Effector memory CD8-positive, alpha-beta T cell (primary cell): ENCODE measurements at regions not wholly inside any gene's neighbourhood (a gene's known extent, or its start where the extent isn't known, plus 50 kb on each side); places are given as distances from the start of the nearest gene placed in this dataset.
"Not testable (repeated sequence)": the region's sequence is repeated elsewhere in the genome, so short reads cannot be mapped to it uniquely, and the experiment has no call there.

Experiments
- ATAC-seq: fragments of 150-1000 bp; cut with Tn5 transposase; replicated peaks from 2 replicates; pipeline ENCODE4 v1.10.0; 2021; ENCODE audit warnings: mild to moderate bottlenecking, moderate library complexity
- DNase-seq, 3 experiments: peaks; one replicate each; pipeline ENCODE4 v3.0.0; 2021
- H3K27ac Mint-ChIP-seq, 2 donors: one replicate each; pipeline ENCODE4 v1.8.0; 2022; ENCODE audit warnings: mild to moderate bottlenecking in 2 of 2, mixed read lengths in 2 of 2, moderate library complexity in 2 of 2
- H3K27me3 Mint-ChIP-seq, 2 donors: one replicate each; pipeline ENCODE4 v1.8.0; 2022; ENCODE audit warnings: mixed read lengths in 2 of 2
- H3K36me3 Mint-ChIP-seq: one replicate; pipeline ENCODE4 v1.8.0; 2022; ENCODE audit warnings: mild to moderate bottlenecking, moderate library complexity, mixed read lengths; ENCODE audit not compliant: insufficient read depth
- H3K4me1 Mint-ChIP-seq, 2 donors: one replicate each; pipeline ENCODE4 v1.8.0; 2022; ENCODE audit warnings: low read depth in 2 of 2, mixed read lengths in 2 of 2
- H3K4me3 Mint-ChIP-seq, 2 donors: one replicate each; pipeline ENCODE4 v1.8.0; 2022; ENCODE audit warnings: mild to moderate bottlenecking in 2 of 2, mixed read lengths in 2 of 2, moderate library complexity in 2 of 2
- H3K9me3 Mint-ChIP-seq, 2 donors: one replicate each; pipeline ENCODE4 v1.8.0; 2022; ENCODE audit warnings: mixed read lengths in 2 of 2

GRCh38 chr19:28318469-28319179, 894.3 kb downstream of the UQCRFS1 start:
- no peak for ATAC-seq
- H3K27ac Mint-ChIP-seq = no peak overlapping the region
- H3K4me1 Mint-ChIP-seq = no peaks in the 10 kb centered on the region
- peaks cover 0 to 6% of the 10 kb centered on the region in 2 donors for H3K9me3 Mint-ChIP-seq
- peaks cover 3% of the 10 kb centered on the region for H3K36me3 Mint-ChIP-seq
- DNase-seq = no peak
- H3K4me3 Mint-ChIP-seq = no peak overlapping the region
- peaks cover 5 to 7% of the 10 kb centered on the region in 2 donors for H3K27me3 Mint-ChIP-seq

- ATAC-seq (no peak), DNase-seq (no peak)
- no peak overlapping the region for H3K4me3 Mint-ChIP-seq
- no peak overlapping the region for H3K27ac Mint-ChIP-seq
- H3K27me3 Mint-ChIP-seq = peaks cover 5 to 7% of the 10 kb centered on the region in 2 donors
- H3K9me3 Mint-ChIP-seq = peaks cover 0 to 6% of the 10 kb centered on the region in 2 donors
- H3K36me3 Mint-ChIP-seq = peaks cover 3% of the 10 kb centered on the region
- H3K4me1 Mint-ChIP-seq = no peaks in the 10 kb centered on the region
Measured at GRCh38 chr19:28316464-28316863, 896.5 kb downstream of the UQCRFS1 start.

GRCh38 chr19:28314756-28315155, 898.2 kb downstream of the UQCRFS1 start:
- H3K4me3 Mint-ChIP-seq = no peak overlapping the region
- no peaks in the 10 kb centered on the region for H3K4me1 Mint-ChIP-seq
- H3K9me3 Mint-ChIP-seq = peaks cover 0 to 6% of the 10 kb centered on the region in 2 donors
- ATAC-seq = no peak
- DNase-seq = no peak
- H3K27ac Mint-ChIP-seq = no peak overlapping the region
- peaks cover 3% of the 10 kb centered on the region for H3K36me3 Mint-ChIP-seq
- H3K27me3 Mint-ChIP-seq = peaks cover 5 to 7% of the 10 kb centered on the region in 2 donors

GRCh38 chr19:28314287-28314686, 898.7 kb downstream of the UQCRFS1 start:
- H3K27ac Mint-ChIP-seq = no peak overlapping the region
- H3K4me1 Mint-ChIP-seq = no peaks in the 10 kb centered on the region
- H3K36me3 Mint-ChIP-seq = peaks cover 3% of the 10 kb centered on the region
- H3K4me3 Mint-ChIP-seq = no peak overlapping the region
- ATAC-seq (no peak), DNase-seq (no peak)
- peaks cover 0 to 6% of the 10 kb centered on the region in 2 donors for H3K9me3 Mint-ChIP-seq
- peaks cover 5 to 7% of the 10 kb centered on the region in 2 donors for H3K27me3 Mint-ChIP-seq

- ATAC-seq = no peak
- peaks cover 4 to 5% of the 10 kb centered on the region in 2 donors for H3K27me3 Mint-ChIP-seq
- H3K27ac Mint-ChIP-seq = no peak overlapping the region
- DNase-seq = no peak
- no peaks in the 10 kb centered on the region for H3K4me1 Mint-ChIP-seq
- peaks cover 0 to 6% of the 10 kb centered on the region in 2 donors for H3K9me3 Mint-ChIP-seq
- no peak overlapping the region for H3K4me3 Mint-ChIP-seq
- no peaks in the 10 kb centered on the region for H3K36me3 Mint-ChIP-seq
Measured at GRCh38 chr19:28313633-28314032, 899.3 kb downstream of the UQCRFS1 start.

GRCh38 chr19:28312269-28312668, 900.7 kb downstream of the UQCRFS1 start:
- Mint-ChIP-seq H3K4me1 (no peaks in the 10 kb centered on the region), H3K36me3 (no peaks in the 10 kb centered on the region), H3K9me3 (peaks cover 0 to 12% of the 10 kb centered on the region in 2 donors), H3K27ac (no peak overlapping the region), H3K4me3 (no peak overlapping the region), H3K27me3 (peaks cover 0 to 4% of the 10 kb centered on the region in 2 donors)
- ATAC-seq (no peak), DNase-seq (no peak)

- not testable (repeated sequence) for DNase-seq, H3K36me3 Mint-ChIP-seq, H3K27ac Mint-ChIP-seq, H3K4me3 Mint-ChIP-seq, H3K27me3 Mint-ChIP-seq, H3K9me3 Mint-ChIP-seq, ATAC-seq, H3K4me1 Mint-ChIP-seq
Measured at GRCh38 chr19:28310829-28311228, 902.1 kb downstream of the UQCRFS1 start.

GRCh38 chr19:28309070-28309469, 903.9 kb downstream of the UQCRFS1 start:
- no peak overlapping the region for H3K4me3 Mint-ChIP-seq
- no peaks in the 10 kb centered on the region for H3K27me3 Mint-ChIP-seq
- no peaks in the 10 kb centered on the region for H3K4me1 Mint-ChIP-seq
- H3K36me3 Mint-ChIP-seq = no peaks in the 10 kb centered on the region
- ATAC-seq (no peak), DNase-seq (no peak)
- peaks cover 0 to 10% of the 10 kb centered on the region in 2 donors for H3K9me3 Mint-ChIP-seq
- H3K27ac Mint-ChIP-seq = no peak overlapping the region

- Mint-ChIP-seq H3K27me3 (no peaks in the 10 kb centered on the region), H3K4me3 (no peak overlapping the region)
- DNase-seq = no peak
Measured at GRCh38 chr19:28307963-28308362, 905.0 kb downstream of the UQCRFS1 start.

GRCh38 chr19:28307487-28307886, 905.5 kb downstream of the UQCRFS1 start:
- H3K4me3 Mint-ChIP-seq = no peak overlapping the region
- peaks cover 0 to 18% of the 10 kb centered on the region in 2 donors for H3K9me3 Mint-ChIP-seq
- H3K27me3 Mint-ChIP-seq = no peaks in the 10 kb centered on the region
- no peaks in the 10 kb centered on the region for H3K4me1 Mint-ChIP-seq
- H3K36me3 Mint-ChIP-seq = no peaks in the 10 kb centered on the region
- H3K27ac Mint-ChIP-seq = no peak overlapping the region
- ATAC-seq = no peak
- no peak for DNase-seq

More at GRCh38 chr19:28307963-28308362, 905.0 kb downstream of the UQCRFS1 start:
- H3K4me1 Mint-ChIP-seq = no peaks in the 10 kb centered on the region
- H3K27ac Mint-ChIP-seq = no peak overlapping the region
- ATAC-seq = no peak
- H3K9me3 Mint-ChIP-seq = peaks cover 0 to 18% of the 10 kb centered on the region in 2 donors
- no peaks in the 10 kb centered on the region for H3K36me3 Mint-ChIP-seq

GRCh38 chr19:28305513-28305912, 907.4 kb downstream of the UQCRFS1 start:
- no peak for DNase-seq
- Mint-ChIP-seq H3K36me3 (no peaks in the 10 kb centered on the region), H3K4me1 (no peaks in the 10 kb centered on the region), H3K4me3 (no peak overlapping the region), H3K27ac (no peak overlapping the region), H3K27me3 (no peaks in the 10 kb centered on the region), H3K9me3 (peaks cover 0 to 18% of the 10 kb centered on the region in 2 donors)
- no peak for ATAC-seq

- Mint-ChIP-seq H3K4me3 (no peak overlapping the region), H3K9me3 (peaks cover 0 to 16% of the 10 kb centered on the region in 2 donors), H3K27me3 (no peaks in the 10 kb centered on the region), H3K4me1 (no peaks in the 10 kb centered on the region), H3K36me3 (no peaks in the 10 kb centered on the region), H3K27ac (no peak overlapping the region)
- ATAC-seq (no peak), DNase-seq (no peak)
Measured at GRCh38 chr19:28303502-28303901, 909.4 kb downstream of the UQCRFS1 start.

- DNase-seq (no peak), ATAC-seq (no peak)
- no peaks in the 10 kb centered on the region for H3K36me3 Mint-ChIP-seq
- H3K9me3 Mint-ChIP-seq = peaks cover 0 to 11% of the 10 kb centered on the region in 2 donors
- no peaks in the 10 kb centered on the region for H3K4me1 Mint-ChIP-seq
- no peaks in the 10 kb centered on the region for H3K27me3 Mint-ChIP-seq
- no peak overlapping the region for H3K4me3 Mint-ChIP-seq
- no peak overlapping the region for H3K27ac Mint-ChIP-seq
Measured at GRCh38 chr19:28301961-28302360, 911.0 kb downstream of the UQCRFS1 start.

- no peak overlapping the region for H3K4me3 Mint-ChIP-seq
- peaks cover 0 to 11% of the 10 kb centered on the region in 2 donors for H3K9me3 Mint-ChIP-seq
Measured at GRCh38 chr19:28301463-28301862, 911.5 kb downstream of the UQCRFS1 start.

More at GRCh38 chr19:28301463-28301862, 911.5 kb downstream of the UQCRFS1 start:
- no peaks in the 10 kb centered on the region for H3K4me1 Mint-ChIP-seq
- ATAC-seq (no peak), DNase-seq (no peak)
- H3K27me3 Mint-ChIP-seq = no peaks in the 10 kb centered on the region
- H3K27ac Mint-ChIP-seq = no peak overlapping the region
- H3K36me3 Mint-ChIP-seq = no peaks in the 10 kb centered on the region
